Peyer's patch (tissue), 4 donors: ENCODE measurements at regions not wholly inside any gene's neighbourhood (a gene's known extent, or its start where the extent isn't known, plus 50 kb on each side); places are given as distances from the start of the nearest gene placed in this dataset.

Source experiments
- DNase-seq, 3 donors: peaks; one replicate each; pipeline ENCODE4 v3.0.0-alpha.2; 2017 to 2019
- H3K27ac ChIP-seq, 4 donors: fragments of 200-600 bp; sonication (generic); one replicate each; pipeline ENCODE4 v1.5.1; 2016 to 2019
- H3K27me3 ChIP-seq, 2 donors: fragments of 200-600 bp; sonication (generic); one replicate each; pipeline ENCODE4 v1.5.1; 2019
- H3K36me3 ChIP-seq, 3 donors: fragments of 200-600 bp; sonication (generic); one replicate each; pipeline ENCODE4 v1.5.1; 2016 to 2019
- H3K4me1 ChIP-seq, 4 donors: fragments of 200-600 bp; sonication (generic); one replicate each; pipeline ENCODE4 v1.5.1; 2016 to 2019
- H3K4me3 ChIP-seq, 4 donors: fragments of 200-600 bp; sonication (generic); 1 replicate in 3 of 4; 2 replicates in 1 of 4; pipeline ENCODE4 v1.5.1; 2016 to 2019; ENCODE audit warnings: mild to moderate bottlenecking in 1 of 4
- H3K9me3 ChIP-seq, 4 donors: fragments of 200-600 bp; sonication (generic); one replicate each; pipeline ENCODE4 v1.5.1; 2016 to 2019; ENCODE audit warnings: mild to moderate bottlenecking in 1 of 4
- CTCF ChIP-seq, 6 experiments: fragments of 450-650 bp in 4 of 6; fragments of 200-600 bp in 2 of 6; sonication (generic) in 1 of 6; IDR thresholded peaks; one replicate each; pipeline ENCODE4 v1.5.1; 2017 to 2019; ENCODE audit warnings: antibody characterized with exemption in 6 of 6, mild to moderate bottlenecking in 3 of 6, moderate library complexity in 1 of 6
- POLR2A ChIP-seq, 2 donors: fragments of 450-650 bp; IDR thresholded peaks; one replicate each; pipeline ENCODE4 v1.5.1; 2017; ENCODE audit warnings: antibody characterized with exemption in 2 of 2, mild to moderate bottlenecking in 2 of 2, moderate library complexity in 2 of 2

DNA sequence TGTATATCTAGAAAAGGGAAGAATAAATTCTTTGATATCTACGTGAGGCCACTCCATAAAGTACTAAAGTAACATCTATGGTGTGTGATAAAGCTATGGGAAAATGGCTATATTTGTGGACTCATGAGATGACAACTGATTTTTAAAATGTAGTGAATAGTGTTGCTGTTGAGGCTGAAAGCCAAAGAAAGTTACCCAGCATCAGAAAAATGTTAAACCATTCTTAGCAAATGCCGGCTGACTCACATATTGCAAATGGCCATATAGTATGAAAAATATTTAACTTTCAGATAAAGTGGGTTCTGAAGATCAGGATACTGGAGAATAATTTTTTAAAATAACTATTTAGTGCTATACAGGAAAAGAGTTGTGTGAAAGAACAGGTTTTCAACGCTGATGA, 129.9 kb upstream of the GRIK2 start:
- Histone ChIP-seq H3K9me3 (no peaks in the 10 kb centered on the region), H3K36me3 (no peaks in the 10 kb centered on the region), H3K4me3 (no peak overlapping the region), H3K27ac (no peak overlapping the region), H3K27me3 (no peaks in the 10 kb centered on the region), H3K4me1 (no peaks in the 10 kb centered on the region)
- no peak for DNase-seq
- TF ChIP-seq POLR2A (IDR thresholded peaks at IDR 0.05) (no peak), CTCF (IDR thresholded peaks at IDR 0.05) (no peak)

DNA sequence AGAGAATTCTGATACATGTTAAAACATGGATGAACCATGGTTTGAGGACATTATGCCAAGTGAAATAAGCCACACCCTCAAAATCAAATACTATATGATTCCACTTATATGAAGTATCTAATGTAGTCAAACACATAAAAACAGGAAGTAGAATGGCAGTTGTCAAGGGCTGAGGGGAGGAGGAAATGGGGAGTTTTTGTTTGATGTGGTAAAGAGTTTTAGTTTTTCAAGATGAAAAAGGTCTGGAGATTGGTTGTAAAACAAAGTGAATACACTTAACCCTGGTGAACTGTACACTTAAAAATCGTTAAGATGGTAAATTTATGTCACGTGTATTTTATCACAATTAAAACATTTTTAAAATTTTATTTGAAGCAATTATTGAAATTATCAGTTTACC, 127.4 kb upstream of the GRIK2 start:
- no peak for DNase-seq
- H3K4me3 ChIP-seq, result no peak overlapping the region

GRCh38 chr6:101268541-101268940, 125.0 kb upstream of the GRIK2 start:
- H3K27me3 ChIP-seq, result no peaks in the 10 kb centered on the region
- no peak for TF ChIP-seq POLR2A (IDR thresholded peaks at IDR 0.05)
- TF ChIP-seq CTCF (IDR thresholded peaks at IDR 0.05), result no peak
- H3K27ac ChIP-seq, result no peak overlapping the region
- DNase-seq, result no peak
- H3K4me1 ChIP-seq, result no peaks in the 10 kb centered on the region
- no peak overlapping the region for H3K4me3 ChIP-seq
- no peaks in the 10 kb centered on the region for H3K9me3 ChIP-seq
- H3K36me3 ChIP-seq, result no peaks in the 10 kb centered on the region

More for the DNA sequence above, 127.4 kb upstream of the GRIK2 start:
- Histone ChIP-seq H3K27ac (no peak overlapping the region), H3K4me1 (no peaks in the 10 kb centered on the region), H3K36me3 (no peaks in the 10 kb centered on the region), H3K27me3 (no peaks in the 10 kb centered on the region), H3K9me3 (no peaks in the 10 kb centered on the region)
- TF ChIP-seq POLR2A (IDR thresholded peaks at IDR 0.05), result no peak
- TF ChIP-seq CTCF (IDR thresholded peaks at IDR 0.05), result no peak

DNA sequence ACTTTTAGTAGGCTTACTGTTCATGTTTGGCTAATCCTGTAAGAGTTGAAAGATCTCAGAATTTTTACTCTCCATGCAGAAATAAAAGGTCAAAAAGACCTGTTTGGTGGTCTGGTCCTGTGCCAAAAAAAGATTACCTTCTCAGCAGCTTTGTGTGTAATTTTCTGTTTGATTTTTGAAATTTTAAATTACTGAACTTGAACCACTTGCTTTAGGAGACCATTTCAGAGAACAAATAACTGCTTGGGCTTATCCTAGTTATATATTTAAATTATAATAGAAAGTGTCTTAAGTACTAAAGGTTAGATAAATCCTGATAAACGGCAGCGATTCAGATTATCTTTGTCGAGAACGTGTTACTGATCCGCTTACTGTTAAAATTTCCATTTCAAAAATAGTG, 118.3 kb upstream of the GRIK2 start:
- Histone ChIP-seq H3K27ac (no peak overlapping the region), H3K36me3 (no peaks in the 10 kb centered on the region)
- TF ChIP-seq CTCF (IDR thresholded peaks at IDR 0.05) (no peak), POLR2A (IDR thresholded peaks at IDR 0.05) (no peak)

GRCh38 chr6:101276066-101276465, 117.4 kb upstream of the GRIK2 start:
- Histone ChIP-seq H3K4me1 (no peaks in the 10 kb centered on the region), H3K9me3 (no peaks in the 10 kb centered on the region), H3K4me3 (no peak overlapping the region), H3K36me3 (no peaks in the 10 kb centered on the region), H3K27ac (no peak overlapping the region), H3K27me3 (no peaks in the 10 kb centered on the region)
- no peak for TF ChIP-seq POLR2A (IDR thresholded peaks at IDR 0.05)
- TF ChIP-seq CTCF (IDR thresholded peaks at IDR 0.05), result no peak
- DNase-seq, result no peak

More for the DNA sequence above, 118.3 kb upstream of the GRIK2 start:
- Histone ChIP-seq H3K27me3 (no peaks in the 10 kb centered on the region), H3K4me3 (no peak overlapping the region), H3K9me3 (no peaks in the 10 kb centered on the region), H3K4me1 (no peaks in the 10 kb centered on the region)
- no peak for DNase-seq

DNA sequence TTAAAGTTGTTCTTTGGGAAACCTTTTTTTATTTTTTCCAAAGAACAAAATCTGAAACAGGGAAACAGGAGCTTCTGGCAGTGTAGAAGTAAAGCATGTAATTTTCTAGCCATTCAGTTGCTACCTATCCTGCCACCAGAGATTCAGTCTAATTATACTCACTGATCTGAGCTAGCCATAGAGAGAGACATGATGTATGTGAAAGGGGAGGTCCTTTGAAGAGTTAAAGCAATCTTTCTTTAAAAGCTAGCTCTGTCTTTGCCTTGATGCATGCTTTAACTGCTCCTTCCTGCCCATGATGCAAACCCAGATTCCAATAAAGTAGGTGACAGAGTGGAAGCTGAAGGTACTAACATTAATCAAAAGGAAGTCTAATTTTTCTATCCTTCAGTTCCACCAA, 114.1 kb upstream of the GRIK2 start:
- Histone ChIP-seq H3K4me3 (no peak overlapping the region), H3K27ac (no peak overlapping the region), H3K36me3 (no peaks in the 10 kb centered on the region), H3K9me3 (no peaks in the 10 kb centered on the region), H3K27me3 (no peaks in the 10 kb centered on the region), H3K4me1 (no peaks in the 10 kb centered on the region)
- DNase-seq, result no peak
- TF ChIP-seq CTCF (IDR thresholded peaks at IDR 0.05), result no peak
- no peak for TF ChIP-seq POLR2A (IDR thresholded peaks at IDR 0.05)
